VCaP (cell line): ENCODE measurements at regions not wholly inside any gene's neighbourhood (a gene's known extent, or its start where the extent isn't known, plus 50 kb on each side); places are given as distances from the start of the nearest gene placed in this dataset.

Experiments
- H3K27ac ChIP-seq: fragments of 450-650 bp; 2 replicates; pipeline ENCODE4 v1.5.1; 2017
- TF ChIP-seq, protein P1 (sequence below): fragments of 450-650 bp; conservative IDR thresholded peaks from 2 replicates; pipeline ENCODE4 v1.5.1; 2017; ENCODE audit warnings: mild to moderate bottlenecking, moderate library complexity

DNA sequence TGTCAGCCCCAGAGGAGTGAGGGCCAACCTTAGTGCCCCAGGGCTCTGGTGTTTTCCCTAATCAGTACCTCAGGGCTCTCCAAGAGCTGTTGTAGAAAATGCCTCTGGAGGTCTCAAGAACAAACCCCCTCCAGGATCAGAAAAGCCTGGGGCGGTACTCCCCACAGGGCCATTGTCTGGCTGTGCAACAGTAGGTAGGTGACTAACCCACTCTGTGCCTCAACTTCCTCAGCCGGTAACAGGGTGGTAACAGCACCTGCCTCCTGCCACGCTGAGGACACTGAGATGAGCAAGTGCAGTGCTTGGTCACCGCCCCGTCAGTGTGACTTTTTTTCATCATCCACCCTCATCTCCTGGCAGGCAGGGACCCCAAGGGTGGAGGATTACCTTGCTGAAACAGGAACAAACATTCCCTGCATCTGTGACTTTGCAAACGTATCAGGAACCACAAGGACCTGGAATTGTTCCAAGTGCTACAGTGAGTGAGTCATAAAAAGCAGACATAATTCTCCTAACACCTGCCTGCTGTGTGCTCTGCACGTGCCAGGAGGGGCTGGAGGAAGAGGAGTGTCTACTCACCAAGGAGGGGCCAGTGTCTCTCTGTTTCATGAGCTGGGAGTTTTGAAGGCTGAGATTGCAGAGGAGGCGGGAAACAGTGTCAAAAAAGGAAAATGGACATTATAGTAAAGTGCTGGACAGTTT lies 440.8 kb downstream of the NPHP4 start:
- TF ChIP-seq, protein P1, sequence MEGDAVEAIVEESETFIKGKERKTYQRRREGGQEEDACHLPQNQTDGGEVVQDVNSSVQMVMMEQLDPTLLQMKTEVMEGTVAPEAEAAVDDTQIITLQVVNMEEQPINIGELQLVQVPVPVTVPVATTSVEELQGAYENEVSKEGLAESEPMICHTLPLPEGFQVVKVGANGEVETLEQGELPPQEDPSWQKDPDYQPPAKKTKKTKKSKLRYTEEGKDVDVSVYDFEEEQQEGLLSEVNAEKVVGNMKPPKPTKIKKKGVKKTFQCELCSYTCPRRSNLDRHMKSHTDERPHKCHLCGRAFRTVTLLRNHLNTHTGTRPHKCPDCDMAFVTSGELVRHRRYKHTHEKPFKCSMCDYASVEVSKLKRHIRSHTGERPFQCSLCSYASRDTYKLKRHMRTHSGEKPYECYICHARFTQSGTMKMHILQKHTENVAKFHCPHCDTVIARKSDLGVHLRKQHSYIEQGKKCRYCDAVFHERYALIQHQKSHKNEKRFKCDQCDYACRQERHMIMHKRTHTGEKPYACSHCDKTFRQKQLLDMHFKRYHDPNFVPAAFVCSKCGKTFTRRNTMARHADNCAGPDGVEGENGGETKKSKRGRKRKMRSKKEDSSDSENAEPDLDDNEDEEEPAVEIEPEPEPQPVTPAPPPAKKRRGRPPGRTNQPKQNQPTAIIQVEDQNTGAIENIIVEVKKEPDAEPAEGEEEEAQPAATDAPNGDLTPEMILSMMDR, result no peak

DNA sequence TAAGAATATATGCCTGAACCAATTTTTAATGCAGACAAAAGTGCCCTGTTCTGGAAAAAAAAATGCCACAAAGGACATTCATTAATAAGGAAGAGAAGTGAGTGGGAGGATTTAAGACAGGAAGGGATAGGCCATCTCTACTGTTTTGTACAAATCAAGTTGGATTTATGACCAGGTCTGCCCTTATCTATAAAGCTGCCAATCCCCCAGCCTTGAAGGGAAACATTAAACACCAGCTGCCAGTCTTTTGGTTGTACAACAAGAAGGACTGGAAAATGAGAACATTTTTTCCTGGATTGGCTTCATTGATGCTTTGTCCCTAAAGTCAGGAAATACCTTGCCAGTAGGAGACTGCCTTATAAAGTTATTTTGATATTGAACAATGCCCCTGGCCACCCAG lies 444.0 kb downstream of the NPHP4 start:
- TF ChIP-seq, protein P1, result no peak
- no peak overlapping the region for H3K27ac ChIP-seq

More for the DNA sequence above, 440.8 kb downstream of the NPHP4 start:
- H3K27ac ChIP-seq, result no peak overlapping the region

DNA sequence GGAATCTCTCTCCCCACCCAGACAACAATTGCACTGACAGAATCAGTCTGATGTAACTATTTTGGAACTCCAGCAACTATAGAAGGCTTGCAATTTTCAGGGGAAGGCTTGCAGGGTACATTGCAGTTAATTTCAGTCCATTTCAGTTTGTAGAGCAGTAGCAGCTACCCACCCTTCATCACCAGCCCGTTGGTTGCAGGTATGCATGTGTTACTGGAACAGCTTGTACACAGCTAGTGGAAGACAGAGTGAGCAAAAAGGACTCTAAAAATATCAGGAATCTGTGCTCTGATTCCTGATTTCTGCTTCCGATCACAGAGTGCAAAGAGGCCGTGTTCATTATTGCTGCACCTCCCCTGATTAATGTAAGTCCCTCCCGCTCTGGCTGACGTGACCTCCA lies 449.0 kb downstream of the NPHP4 start:
- no peak overlapping the region for H3K27ac ChIP-seq
- TF ChIP-seq, protein P1, result no peak

DNA sequence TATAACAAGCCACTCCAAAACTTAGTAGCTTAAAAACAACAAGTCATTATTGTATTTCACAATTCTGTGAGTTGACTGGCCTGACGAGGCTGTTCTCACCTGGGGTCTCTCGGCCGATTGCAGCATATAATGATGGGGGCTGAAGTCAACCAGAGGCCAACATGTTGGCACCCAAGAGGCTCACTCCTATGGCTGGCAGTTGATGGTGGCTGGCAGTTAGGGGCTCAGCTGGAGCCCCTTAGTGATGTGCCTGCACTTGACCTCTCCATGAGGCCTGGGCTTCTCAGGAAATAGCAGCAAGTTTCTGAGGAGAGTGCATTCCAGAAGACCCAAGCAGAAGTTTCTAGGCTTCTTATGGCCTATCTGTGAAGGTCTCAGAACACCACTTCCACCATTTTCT lies 459.4 kb downstream of the NPHP4 start:
- TF ChIP-seq, protein P1, result no peak

DNA sequence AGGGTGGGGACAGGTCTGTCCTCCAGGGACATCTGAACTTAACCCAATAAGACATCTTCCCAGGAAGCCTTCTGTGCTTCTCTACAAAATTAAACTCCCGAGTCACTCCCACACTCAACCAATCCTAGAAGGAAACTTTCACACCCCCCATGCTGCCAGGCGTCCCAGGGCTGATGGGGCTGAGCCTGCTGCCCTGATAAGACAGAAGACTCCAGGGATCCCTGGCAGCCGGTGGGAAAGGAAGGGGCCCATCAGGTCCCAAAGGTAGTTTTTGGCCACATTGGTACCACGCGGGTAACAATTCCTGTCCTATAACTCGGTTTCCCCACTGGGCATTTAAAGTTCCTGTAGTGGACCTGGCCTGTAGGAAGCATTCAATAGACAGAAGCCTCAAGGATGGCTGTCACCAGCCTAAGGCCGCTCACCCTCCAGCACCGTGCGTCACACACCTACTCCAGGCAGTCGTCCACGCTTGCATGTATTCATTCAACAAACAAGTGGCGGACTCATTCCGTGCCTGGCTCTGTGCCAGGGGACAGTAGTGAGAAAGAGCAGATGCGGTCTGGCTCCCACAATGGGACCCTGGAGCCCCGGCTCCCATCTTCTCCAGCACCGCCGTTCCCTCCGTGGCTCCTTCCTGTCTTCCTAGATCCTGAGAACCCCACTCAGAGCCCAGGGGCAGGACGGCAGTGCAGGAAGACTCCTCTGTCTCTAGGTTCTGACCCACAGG lies 465.2 kb downstream of the NPHP4 start:
- TF ChIP-seq, protein P1, result no peak

More for the DNA sequence above, 459.4 kb downstream of the NPHP4 start:
- H3K27ac ChIP-seq, result no peak overlapping the region

DNA sequence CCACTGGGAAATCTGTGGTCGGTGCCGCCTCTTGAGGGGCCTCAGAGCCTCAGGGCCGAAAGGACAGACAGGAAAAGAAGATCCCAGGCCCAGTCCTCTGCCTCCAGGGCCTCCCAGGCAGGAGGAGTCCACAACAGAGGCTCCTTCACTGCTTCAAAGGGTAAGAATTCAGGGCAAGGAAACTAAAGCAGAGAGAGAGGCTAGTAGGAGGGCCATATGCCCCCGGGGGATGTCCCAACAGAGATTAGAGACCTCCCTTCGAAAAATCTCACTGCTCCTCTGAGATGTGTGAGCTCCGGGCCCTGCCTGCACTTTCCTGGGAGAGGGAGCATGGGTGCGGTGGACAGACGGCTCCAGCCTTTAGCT lies 465.9 kb downstream of the NPHP4 start:
- TF ChIP-seq, protein P1, result no peak
- no peak overlapping the region for H3K27ac ChIP-seq

More for the DNA sequence above, 465.2 kb downstream of the NPHP4 start:
- H3K27ac ChIP-seq, result no peak overlapping the region

DNA sequence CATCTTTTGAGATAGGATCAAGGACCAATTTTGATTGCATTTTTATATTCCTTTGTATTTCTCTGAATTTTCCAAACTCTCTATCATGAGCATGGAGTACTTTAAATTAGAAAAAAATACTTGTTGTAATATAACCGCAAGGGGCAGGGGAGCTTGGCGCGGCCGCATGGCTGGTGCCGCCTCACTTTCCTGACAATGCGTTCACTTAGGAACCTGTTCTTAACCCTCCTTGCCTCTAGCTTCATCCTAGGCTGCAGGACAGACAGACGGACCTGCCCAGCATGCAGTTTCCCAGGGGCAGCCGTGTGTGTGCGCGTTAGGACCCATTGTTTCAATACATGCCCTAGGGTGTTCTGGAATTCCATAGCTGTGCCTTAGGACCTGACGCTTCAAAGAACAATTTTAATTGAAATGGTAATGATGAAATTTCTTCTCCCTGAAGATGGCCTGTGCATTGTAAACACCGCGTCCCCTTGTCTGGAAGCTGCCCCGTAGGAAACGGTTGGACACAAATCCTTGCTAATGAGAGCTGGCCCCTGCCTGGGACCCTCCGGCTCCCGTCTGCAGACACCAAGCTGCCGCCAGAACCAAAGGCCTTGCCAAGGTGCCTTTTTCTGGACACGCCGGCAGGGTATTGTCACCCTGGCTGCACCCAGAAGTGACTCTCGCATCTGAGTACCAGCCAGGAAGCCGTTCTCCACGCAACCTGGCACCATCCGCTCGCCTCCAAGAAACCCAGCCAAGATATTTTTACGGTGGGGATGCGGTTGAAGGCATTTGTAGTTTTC lies 466.4 kb downstream of the NPHP4 start:
- TF ChIP-seq, protein P1, result no peak
- no peak overlapping the region for H3K27ac ChIP-seq
